NCI-H446 (cell line): ENCODE measurements at regions not wholly inside any gene's neighbourhood (a gene's known extent, or its start where the extent isn't known, plus 50 kb on each side); places are given as distances from the start of the nearest gene placed in this dataset.
"Not testable (repeated sequence)": the region's sequence is repeated elsewhere in the genome, so short reads cannot be mapped to it uniquely, and the experiment has no call there.

ENCODE experiments used
- DNase-seq, 2 experiments: peaks; one replicate each; lab custom pipeline; 2025; lab: John Stamatoyannopoulos, UW

DNA sequence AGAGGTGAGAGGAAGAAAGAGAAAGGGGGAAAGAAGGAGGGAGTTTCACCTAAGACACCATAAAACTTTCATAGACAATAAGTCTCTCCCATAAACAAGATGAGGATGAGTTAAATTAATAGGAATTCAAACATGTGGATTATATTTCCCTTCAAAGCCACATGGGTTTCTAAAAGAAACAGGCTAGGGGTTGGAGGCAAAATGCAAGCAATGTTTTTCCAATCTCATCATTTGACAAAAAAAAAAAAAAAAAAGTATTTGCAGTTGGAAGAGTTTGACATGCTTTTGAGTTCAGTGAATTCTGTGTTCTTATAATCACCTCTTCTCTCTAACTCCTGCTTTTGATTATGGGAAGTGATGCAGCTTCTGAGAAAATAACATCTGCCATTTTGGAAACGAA is 186.1 kb upstream of the ADRA1D start:
- DNase-seq = no peak

DNA sequence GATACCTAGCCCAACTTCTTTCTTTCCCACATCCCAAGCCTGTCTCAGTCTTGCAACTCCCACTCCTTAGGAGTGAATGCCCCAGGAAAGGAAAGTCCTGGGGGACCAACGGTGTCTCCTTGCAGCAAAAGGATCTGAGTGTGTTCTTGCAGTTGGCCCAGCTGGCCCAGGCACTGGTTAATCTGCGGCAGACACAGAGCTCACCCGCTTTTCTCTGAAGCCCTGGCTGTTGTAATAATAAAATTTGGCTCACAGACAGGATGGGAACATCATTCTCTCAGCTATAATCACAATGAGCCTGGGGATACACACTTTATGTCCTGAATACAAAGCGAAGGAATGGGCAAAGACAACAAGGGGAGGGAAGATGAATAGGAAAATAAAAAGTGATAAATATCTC is 185.6 kb upstream of the ADRA1D start:
- no peak for DNase-seq

DNA sequence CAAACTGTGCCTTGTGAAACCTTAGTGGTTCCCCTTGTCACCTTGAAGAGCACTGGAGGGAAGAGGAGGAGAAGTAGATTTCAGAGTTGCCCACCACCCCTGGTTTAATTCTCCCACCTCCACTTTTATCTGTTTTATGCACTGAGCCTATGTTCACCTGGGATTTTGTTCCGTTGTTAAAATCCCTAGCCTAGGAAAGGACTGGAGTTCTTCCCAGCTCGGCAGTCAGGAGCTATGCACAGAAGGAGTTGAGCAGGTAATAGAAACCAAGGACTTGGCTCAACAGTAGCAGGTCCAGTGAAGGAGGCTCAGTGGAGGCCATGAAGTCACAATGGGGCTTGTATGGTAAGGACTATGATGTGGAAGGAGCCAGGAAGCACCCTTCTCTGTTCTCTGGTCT is 182.4 kb upstream of the ADRA1D start:
- DNase-seq = no peak

DNA sequence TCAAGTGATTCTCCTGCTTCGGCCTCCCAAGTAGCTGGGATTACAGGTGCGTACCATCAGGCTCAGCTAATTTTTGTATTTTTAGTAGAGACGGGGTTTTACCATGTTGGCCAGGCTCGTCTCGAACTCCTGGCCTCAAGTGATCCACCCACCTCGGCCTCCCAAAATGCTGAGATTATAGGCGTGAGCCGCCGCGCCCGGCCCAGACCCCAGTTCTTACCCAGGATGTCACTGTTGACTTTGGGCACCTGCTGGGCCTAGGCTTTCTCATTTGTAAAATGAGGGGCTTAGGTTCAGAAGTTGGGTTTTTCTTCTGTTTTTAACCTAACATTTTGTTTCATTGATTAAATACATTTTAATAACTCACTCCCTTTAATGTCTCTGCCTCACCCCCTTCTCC is 181.7 kb upstream of the ADRA1D start:
- not testable (repeated sequence) for DNase-seq

DNA sequence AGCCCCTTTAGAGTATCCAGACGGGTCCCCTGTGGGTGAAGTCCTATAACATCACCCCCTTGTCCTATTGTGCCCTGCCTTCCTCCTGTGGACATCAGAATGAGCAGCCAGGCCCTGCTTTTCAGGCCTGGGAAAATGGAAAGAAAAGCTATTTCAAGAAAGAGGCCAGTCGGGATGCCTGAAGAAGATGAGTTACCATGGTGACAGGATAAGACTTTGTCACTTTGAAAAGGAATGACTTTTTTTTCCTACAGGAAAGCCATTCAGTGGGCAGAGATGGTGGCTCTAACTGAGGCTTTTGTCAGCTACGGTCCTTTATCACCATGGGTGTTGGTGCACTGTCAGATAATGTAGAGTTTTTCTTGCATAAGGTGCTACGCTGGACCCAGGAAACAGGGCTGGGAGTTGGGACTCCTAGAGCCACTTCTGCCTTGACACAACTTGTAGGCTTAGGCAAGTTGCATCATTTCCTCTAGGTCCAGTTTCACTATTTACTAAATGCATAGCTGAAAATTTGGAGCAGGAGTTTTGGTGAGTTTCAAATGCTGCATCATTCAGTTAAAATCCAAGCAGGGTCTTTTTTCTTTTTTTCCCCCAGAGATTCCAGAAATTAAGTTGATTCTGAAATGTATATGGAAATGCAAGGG is 179.0 kb upstream of the ADRA1D start:
- DNase-seq = no peak

DNA sequence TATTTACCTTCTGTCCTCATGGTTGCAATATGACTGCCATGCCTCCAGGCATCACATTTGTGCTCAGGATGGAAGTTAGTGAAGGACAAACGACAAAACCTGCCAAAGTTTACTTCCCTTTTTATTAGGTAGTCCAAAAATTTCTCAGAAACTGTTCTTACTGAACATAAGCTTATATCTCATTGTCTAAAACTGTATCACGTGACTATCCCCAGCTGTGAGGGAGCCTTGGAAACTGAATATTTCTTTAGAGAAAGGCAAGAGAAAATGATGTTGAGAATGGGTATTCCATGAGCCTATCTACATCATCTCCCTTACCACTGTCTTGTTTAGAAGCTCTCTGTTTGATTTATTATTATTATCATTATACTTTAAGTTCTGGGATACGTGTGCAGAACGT is 169.1 kb upstream of the ADRA1D start:
- DNase-seq = no peak

DNA sequence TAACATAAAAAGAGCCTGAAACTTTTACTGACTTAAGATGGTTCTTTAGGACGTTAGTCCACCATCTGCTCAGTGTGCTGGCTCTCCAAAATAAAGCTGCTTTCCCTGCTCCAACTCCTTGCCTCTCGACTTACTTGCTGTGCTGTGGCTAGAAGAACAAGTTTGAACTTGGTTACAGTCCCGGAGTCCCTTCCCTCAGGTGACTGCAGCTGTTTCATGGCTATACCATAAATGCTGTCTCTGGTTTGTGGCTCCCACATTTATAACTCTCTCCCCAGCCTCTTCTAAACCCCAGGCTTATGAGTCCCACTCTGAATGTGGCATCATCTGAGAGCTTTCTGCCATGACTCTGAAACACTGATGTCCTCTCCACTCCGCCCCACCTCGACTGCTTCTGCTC is 166.2 kb upstream of the ADRA1D start:
- no peak for DNase-seq

DNA sequence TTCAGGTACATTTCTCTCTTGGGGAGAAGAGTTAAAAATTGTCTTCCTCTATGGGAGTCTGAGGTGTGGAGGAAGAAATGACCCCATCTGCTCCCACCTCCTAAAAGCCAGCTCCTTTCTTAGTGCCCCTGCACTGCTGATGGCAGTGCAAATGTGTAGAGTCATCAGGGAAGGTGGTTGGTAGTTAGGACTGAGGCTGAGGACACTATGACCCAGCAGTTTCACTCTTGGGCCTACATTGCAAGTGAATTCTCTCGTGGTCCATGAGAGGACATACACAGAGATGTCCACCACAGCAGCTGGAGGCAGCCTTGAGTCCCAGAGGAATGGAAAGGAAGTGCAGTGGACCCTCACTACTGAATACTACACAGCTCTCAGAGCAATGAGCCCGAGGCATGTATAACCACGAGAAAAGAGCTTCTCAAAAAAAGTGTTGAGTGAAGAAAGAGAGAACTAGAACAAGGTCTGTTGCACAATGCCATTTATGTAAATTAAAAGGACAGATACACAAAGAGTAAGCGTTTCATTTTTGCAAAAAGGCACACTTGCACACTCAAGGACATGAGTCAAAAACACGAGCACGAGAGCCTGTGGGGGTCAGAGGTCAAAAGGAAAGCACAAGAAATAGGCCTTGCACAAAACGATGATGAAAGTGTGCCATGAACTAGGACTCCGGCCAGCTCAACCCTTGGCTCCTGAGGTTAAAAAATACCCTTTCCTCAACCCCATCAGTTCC is 164.4 kb upstream of the ADRA1D start:
- DNase-seq = no peak

DNA sequence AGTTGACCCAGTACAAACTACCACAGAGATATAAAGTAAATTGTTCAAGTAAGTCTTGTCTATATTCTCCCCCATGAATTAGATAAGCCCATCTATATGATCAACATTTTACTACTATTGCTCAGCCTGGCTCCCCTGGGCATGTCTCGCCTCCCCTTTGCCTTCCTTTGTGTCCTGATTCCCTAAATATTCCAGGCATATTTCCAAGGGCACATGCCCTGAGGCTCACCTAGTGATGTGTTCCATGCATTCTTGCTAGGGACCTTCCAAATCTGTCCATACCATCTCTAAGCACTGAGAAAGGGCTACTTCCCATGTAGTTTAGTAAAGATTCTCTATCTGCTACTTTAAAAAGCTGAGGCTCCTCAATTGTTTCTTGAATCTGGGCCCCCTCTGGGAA is 163.1 kb upstream of the ADRA1D start:
- DNase-seq = no peak

DNA sequence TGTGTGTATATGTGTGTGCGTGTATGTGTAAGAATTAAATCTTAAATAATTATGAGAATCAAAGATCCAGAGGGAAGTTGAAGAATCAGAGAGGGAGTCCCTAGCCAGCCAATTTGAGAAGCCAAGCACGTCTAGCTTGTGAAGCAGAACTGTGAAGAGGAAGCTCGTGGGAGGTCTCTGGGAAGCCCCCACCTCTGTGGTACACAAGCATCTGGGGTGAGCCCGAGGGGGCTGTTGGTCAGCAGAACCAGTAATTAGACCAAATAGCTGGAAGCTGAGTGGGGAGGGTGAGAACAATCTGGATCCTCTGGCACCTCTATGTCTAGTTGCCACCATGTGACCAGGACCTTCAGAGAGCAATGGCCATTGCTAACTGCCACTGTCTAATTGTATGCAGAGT is 162.7 kb upstream of the ADRA1D start:
- DNase-seq = no peak

DNA sequence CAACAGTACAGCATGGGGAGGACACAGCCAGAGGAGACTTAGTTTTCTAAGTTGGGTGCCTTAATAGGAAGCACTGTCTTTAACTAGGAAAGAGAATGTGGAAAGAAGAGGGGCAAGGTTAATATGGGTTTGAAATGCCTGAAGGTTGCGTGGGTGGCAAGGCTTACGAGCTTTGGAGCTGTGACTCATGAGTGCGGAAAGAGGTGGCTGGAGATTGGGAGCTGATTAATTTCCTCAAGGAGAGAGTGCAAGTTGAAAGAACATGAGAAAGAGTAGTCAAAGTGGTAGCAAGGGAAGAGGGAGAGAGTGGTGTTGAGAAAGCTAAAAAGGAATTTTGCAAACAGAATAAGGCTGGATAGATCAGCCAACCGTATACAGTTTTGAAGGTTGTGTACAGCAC is 157.5 kb upstream of the ADRA1D start:
- DNase-seq = no peak

DNA sequence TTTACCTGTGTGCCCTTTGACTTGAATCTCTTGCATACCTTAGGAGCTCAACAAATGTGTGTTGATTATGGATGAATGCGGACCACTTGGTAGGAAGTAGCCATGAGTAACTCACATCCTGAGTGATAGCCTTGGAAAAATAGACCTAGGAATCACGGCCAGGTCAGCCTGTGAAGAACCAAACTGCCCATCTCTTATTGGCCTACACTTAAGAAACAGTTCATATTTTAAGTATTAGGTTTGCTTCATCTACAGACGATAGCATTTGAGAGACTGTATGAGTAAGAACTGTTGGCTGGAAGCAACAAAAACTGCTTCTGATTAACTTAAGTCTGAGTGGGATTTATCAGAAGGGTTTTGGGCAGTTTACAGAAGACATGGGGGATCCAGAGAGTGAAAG is 152.5 kb upstream of the ADRA1D start:
- DNase-seq = no peak

DNA sequence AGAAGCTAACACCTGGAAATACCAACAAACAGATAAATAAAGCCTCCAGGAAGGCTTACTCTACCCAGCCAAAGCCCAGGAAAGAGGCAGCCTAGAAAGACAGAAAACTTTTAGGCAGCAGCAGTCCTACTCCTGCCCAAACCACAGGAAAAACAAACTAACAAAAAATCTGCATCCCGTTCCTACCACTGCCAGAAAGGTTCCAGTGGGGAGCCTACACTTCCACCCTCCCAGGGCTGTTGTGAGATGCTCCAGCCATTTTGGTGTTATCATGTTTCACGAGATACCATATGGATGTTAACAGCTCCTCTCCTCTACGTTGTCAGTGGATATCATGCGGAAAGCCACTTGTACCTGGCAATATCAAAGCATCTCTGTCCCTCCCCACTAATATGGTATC is 135.9 kb upstream of the ADRA1D start:
- DNase-seq = no peak

DNA sequence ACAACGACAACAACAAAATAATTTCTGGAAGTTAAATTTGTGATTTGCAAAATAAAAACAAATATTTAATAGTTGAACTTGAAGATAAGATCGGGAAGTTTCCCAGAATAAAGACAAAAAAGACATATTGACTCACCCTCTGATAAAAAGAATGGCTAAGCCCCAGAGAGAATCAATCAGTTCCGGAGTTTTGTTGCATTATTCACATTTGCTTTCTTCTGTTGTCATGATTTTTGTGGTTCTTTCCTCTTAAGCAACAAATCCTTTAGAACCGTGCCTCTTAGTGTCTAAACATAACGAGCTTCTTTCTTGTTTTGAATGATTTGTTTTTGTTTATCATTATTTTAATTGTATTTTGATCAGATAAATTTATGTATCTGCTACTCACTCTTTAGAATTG is 134.9 kb upstream of the ADRA1D start:
- no peak for DNase-seq

DNA sequence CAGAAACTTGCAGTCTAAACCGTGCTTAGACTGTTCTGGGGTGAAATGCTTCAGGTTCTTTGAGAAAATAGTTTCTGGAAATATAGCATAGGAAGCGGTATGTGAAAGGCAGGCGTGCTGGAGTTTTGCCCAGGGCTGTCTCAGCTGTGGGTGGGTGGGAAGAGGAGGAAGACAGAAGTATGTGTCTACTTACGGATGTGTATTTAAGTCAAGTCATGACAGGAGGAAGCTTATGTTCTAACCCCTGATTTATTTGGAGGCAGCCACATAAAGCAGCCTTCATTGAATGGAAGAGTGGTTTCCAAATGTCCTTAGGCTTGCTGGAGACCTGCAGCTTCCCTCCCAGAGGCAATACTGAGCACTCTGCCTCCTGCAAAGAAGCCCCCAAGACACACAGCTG is 126.8 kb upstream of the ADRA1D start:
- DNase-seq = no peak

DNA sequence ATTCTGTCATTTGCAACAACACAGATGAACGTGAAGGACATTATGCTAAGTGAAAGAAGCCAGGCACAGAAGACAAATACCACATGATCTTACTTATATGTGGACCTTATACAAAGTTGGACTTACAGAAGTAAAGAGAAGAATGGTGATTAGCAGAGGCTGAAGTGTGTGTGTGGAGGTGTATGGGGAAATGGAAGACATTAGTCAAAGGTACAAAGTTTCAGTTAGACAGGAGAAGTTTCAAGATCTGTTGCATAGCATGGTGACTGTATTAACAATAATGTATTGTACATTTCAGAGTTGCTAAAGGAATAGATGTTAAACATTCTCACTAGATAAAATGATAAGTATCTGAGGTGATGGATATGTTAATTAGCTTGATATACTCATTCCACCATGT is 124.4 kb upstream of the ADRA1D start:
- no peak for DNase-seq

DNA sequence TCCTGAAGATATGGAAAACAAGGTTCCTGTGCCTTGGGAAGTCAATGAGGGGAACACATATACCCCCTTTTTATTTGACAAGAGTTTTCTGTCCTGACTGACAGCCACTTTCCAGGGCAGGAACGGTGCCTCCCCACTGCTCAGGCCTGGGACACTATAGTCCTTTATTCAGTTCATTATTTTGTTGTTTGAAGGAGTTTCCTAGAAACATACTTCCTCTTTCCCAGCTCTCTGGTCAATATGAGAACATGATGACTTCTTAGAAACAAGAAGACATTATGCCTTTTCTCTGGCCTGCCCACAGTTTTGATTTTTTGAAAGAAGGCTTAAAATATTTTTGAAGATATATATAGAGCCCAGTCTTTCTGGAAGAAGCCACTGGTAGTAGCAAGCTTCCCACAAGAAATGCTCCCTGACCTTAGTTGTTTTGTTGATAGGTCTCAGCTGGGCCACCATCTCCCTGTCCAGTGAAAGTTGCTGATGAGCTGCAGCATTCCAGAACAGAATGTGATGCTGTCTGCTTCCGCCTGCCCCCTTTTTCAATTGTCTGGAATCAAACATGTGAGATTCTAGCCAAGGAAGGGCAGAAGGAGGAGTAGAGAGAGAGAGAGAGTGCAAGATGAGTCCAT is 122.7 kb upstream of the ADRA1D start:
- DNase-seq = no peak

DNA sequence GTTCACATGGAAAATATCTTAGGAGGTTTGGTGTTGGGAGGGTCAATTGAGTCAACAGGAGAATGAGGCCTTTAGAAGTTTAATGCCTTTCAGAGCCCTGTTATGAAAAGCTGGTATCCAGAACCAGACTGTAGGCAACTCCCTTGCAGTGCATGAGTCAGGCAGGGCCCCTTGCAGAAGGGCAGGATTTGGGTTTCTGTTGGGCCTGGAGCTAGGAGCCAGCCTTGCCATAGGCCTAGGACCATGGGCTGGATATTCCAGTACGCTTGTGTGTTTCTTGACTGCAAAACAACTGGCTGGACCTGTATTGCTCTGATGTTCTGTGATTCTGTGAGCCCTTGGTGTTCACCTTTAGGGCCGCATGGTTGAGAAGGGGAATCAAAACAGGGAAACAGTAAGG is 121.8 kb upstream of the ADRA1D start:
- no peak for DNase-seq

DNA sequence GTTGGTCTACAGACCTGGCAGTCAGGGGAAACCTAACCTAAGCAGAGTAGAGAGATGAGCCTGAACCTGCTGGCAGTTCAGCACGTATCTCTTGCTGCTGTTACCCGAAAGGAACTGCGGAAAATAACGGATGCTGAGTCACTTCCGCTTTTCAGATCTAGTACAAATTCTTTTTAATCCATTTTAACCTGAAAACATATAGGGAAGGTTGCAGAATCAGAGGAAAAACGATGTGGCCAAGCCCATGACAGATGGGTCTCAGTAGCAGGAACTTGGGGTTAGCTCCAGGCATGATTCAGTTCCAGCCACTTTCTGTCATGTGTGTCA is 120.7 kb upstream of the ADRA1D start:
- DNase-seq = no peak

DNA sequence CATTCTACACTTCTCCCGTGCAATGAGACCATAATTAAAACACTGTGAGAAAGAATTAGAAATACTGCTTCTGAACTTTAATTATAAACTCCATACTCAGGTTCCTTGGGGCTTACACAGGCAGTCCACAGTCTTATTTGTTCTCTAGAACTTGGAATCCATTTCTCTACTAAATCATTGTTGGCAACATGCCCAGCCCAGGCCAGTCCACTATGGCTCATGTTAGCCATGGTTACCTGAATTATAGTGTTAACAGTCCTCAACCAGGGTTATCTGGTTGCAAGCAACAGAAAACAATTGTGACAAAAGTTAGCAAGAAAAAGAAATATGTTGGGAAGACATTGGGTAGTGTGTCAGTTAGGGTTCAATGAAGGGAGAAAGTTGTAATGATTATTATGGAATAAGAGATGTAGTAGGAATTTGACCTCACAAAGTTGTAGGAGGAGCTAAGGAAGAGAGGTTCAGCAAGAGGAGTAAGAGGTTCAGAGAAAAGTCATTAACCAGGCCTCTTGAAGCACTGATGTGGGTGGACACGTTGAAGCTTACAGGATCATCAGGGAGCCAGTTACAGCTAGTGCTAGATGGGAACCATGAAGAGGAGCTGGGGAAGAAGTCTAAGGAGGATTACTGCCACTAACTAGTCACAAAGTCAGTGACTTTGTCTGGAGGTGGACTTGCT is 120.2 kb upstream of the ADRA1D start:
- DNase-seq = no peak

DNA sequence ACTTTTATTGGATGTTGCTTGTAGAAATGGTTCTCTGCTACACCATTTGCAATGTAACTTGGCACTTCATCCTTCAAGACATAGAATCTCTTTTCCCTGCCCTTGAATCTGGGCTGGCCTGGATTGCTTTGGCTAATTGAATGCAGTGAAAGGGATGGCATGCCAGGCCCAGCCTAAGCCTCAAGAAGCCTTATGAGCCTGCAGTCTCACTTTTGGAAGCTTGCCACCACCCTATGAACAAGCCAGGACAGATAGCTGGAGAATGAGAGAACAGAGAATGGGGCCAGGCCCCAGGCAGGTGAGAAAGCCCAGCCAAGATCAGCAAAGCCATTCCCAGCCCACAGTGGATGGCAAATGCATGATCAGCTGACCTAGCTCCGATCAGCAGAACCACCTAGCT is 117.0 kb upstream of the ADRA1D start:
- DNase-seq = no peak

DNA sequence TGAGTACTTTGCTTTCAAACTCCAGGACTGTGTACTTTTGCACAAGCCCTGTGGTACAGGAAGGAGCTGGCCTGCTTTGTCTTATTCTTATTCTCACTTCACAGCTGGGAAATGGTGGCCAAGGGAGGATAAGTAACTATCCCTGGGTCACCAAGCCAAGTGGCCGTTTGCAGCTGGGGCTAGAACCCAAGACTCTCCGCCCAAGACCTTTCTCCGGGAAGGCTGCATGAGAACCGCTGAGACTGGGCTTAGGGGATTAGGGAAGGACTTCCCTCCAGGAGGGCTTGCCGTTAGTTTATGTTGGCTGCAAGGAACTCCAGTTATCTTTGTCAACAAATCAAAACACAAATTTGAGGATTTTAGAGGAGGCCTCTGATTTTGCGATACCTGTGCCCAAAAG is 109.5 kb upstream of the ADRA1D start:
- no peak for DNase-seq

DNA sequence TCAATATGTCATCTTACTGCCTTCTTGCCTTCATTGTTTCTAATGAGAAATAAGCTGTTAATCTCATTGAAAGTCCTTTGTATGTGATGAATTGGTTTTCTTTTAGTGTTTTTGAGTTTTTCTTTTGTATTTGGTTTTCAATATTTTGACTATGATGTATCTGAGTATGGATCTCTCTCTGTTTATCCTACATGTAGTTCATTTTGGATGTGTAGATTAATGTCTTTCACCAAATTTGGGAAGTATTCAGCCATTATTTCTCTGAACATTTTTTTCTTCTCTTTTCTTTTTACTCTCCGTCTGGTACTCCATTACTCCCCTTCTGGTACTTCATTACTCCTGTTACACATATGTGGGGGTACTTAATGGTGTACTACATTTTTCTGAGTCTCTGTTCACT is 103.3 kb upstream of the ADRA1D start:
- DNase-seq = no peak
